Mesendoderm (in vitro differentiated cells): ENCODE measurements at regions not wholly inside any gene's neighbourhood (a gene's known extent, or its start where the extent isn't known, plus 50 kb on each side); places are given as distances from the start of the nearest gene placed in this dataset.

Experiments used
- DNase-seq: peaks from one replicate; pipeline ENCODE4 v3.0.0; 2013
- H2AK5ac ChIP-seq: 2 replicates; pipeline ENCODE4 v1.6.1; 2013; ENCODE audit warnings: low read length, inconsistent platforms
- H2BK120ac ChIP-seq: 2 replicates; pipeline ENCODE4 v1.6.1; 2013; ENCODE audit warnings: low read depth, mild to moderate bottlenecking, low read length, moderate library complexity, mixed read lengths
- H2BK15ac ChIP-seq: replicated peaks from 2 replicates; pipeline ENCODE4 v1.6.1; 2013; ENCODE audit warnings: low read depth, mild to moderate bottlenecking, moderate library complexity
- H2BK5ac ChIP-seq: 2 replicates; pipeline ENCODE4 v1.6.1; 2013; ENCODE audit warnings: low read length, inconsistent platforms
- H3K18ac ChIP-seq: 2 replicates; pipeline ENCODE4 v1.6.1; 2013; ENCODE audit warnings: mild to moderate bottlenecking, low read length, mixed read lengths
- H3K23ac ChIP-seq: one replicate; pipeline ENCODE4 v1.6.1; 2013; ENCODE audit warnings: low read length
- H3K27ac ChIP-seq: 2 replicates; pipeline ENCODE4 v1.5.1; 2013; ENCODE audit warnings: low read depth, mild to moderate bottlenecking, inconsistent platforms, low read length, moderate library complexity
- H3K27me3 ChIP-seq: 2 replicates; pipeline ENCODE4 v1.6.1; 2013; ENCODE audit warnings: low read length, control low read depth, mild to moderate bottlenecking, inconsistent platforms; ENCODE audit not compliant: insufficient read depth, poor library complexity
- H3K36me3 ChIP-seq: 2 replicates; pipeline ENCODE4 v1.6.1; 2013; ENCODE audit warnings: low read length, inconsistent platforms; ENCODE audit not compliant: control insufficient read depth, insufficient read depth
- H3K4ac ChIP-seq: one replicate; pipeline ENCODE4 v1.6.1; 2013; ENCODE audit warnings: low read depth, mild to moderate bottlenecking, low read length, moderate library complexity
- H3K4me1 ChIP-seq: 2 replicates; pipeline ENCODE4 v1.6.1; 2013; ENCODE audit warnings: low read depth, low read length, inconsistent platforms; ENCODE audit not compliant: control insufficient read depth
- H3K4me2 ChIP-seq: 2 replicates; pipeline ENCODE4 v1.6.1; 2013; ENCODE audit warnings: low read length
- H3K4me3 ChIP-seq: 2 replicates; pipeline ENCODE4 v1.5.1; 2013; ENCODE audit warnings: mild to moderate bottlenecking, low read length
- H3K56ac ChIP-seq: one replicate; pipeline ENCODE4 v1.6.1; 2013; ENCODE audit warnings: low read length
- H3K79me1 ChIP-seq: 2 replicates; pipeline ENCODE4 v1.6.1; 2013; ENCODE audit warnings: low read length, inconsistent platforms
- H3K79me2 ChIP-seq: 2 replicates; pipeline ENCODE4 v1.6.1; 2013; ENCODE audit warnings: mild to moderate bottlenecking, low read length; ENCODE audit not compliant: control insufficient read depth, insufficient read depth
- H3K9ac ChIP-seq: 2 replicates; pipeline ENCODE4 v1.6.1; 2013; ENCODE audit warnings: low read length, inconsistent platforms
- H4K5ac ChIP-seq: one replicate; pipeline ENCODE4 v1.6.1; 2013; ENCODE audit warnings: low read length
- H4K8ac ChIP-seq: one replicate; pipeline ENCODE4 v1.6.1; 2013; ENCODE audit warnings: low read depth, mild to moderate bottlenecking, control low read depth, low read length, moderate library complexity
- WGBS: extraction: QIAGEN DNeasy Blood & Tissue Kit; methylation state at CpG from one replicate; pipeline ENCODE4 v1.1.7; 2013; ENCODE audit warnings: low lambda C conversion rate, missing lambda C conversion rate; ENCODE audit not compliant: insufficient coverage; ENCODE audit errors: extremely low coverage; 5-methylcytosine and 5-hydroxymethylcytosine counted together

DNA sequence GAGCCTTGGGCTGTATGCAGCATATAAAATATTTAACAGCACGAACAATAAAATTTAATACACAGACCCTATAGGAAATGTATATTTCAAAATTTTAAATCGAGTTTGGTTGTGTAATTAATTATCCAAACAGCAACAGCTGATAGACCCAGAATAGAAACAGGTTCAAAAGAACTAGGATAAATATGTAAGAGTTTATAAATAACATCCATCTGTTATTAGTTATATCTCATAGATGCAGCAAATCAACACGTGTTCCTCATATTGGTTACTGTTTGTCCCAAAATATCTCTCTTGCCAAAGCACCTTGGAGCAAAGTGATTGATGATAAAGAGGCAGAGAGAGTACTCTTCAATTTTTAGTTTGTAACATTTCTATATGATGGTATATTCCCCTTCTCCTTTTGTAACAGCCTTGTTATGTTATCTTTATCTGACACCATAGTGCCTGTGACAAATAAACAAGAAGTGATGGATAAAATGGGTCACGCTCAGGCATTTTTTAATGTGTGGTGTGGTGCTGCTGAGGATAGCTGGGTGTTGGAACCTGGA lies 260.6 kb upstream of the NBEA start:
- H3K4me1 ChIP-seq: no peaks in the 10 kb centered on the region
- H3K4me3 ChIP-seq: no peak overlapping the region
- H4K5ac ChIP-seq: no peak overlapping the region
- WGBS: no CpG with 5 or more reads among the region's 4 CpGs
- H2BK15ac ChIP-seq: no peak overlapping the region
- DNase-seq: no peak
- H2BK120ac ChIP-seq: no peak overlapping the region
- H2AK5ac ChIP-seq: no peak overlapping the region
- no peak overlapping the region for H3K4me2 ChIP-seq
- H2BK5ac ChIP-seq: no peak overlapping the region
- H3K79me1 ChIP-seq: no peaks in the 10 kb centered on the region
- H3K27ac ChIP-seq: no peak overlapping the region
- no peaks in the 10 kb centered on the region for H3K79me2 ChIP-seq
- no peak overlapping the region for H3K4ac ChIP-seq
- H3K36me3 ChIP-seq: no peaks in the 10 kb centered on the region
- no peak overlapping the region for H3K9ac ChIP-seq
- H3K23ac ChIP-seq: no peak overlapping the region
- no peak overlapping the region for H3K56ac ChIP-seq
- H4K8ac ChIP-seq: no peak overlapping the region
- no peaks in the 10 kb centered on the region for H3K27me3 ChIP-seq
- H3K18ac ChIP-seq: no peak overlapping the region

DNA sequence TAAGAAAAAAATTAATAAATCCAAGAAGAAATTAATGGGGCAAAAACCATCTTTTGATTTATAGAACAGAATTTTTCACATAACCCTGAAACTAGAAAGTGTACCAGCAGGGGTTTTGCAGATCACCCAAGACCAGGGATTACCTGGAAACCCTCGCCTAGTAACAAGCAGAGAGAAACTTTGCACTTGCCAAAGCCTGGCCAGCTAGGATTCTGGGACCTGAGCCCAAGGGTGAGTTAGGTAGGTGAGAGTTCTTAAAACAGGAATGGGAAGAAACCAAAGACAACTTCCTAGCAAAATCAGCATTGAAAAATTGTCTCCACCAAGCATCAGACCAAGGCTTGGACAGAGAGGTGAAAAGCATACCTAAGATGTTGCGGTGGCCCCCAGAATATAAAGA lies 247.0 kb upstream of the NBEA start:
- Histone ChIP-seq H4K5ac (no peak overlapping the region), H3K9ac (no peak overlapping the region), H3K18ac (no peak overlapping the region), H2AK5ac (no peak overlapping the region), H3K27me3 (no peaks in the 10 kb centered on the region), H2BK5ac (no peak overlapping the region), H3K4ac (no peak overlapping the region), H3K4me3 (no peak overlapping the region), H2BK15ac (no peak overlapping the region), H3K23ac (no peak overlapping the region), H3K36me3 (no peaks in the 10 kb centered on the region), H3K4me2 (no peak overlapping the region), H3K56ac (no peak overlapping the region), H2BK120ac (no peak overlapping the region), H4K8ac (no peak overlapping the region), H3K4me1 (no peaks in the 10 kb centered on the region), H3K27ac (no peak overlapping the region), H3K79me2 (no peaks in the 10 kb centered on the region), H3K79me1 (no peaks in the 10 kb centered on the region)
- no CpG with 5 or more reads among the region's 2 CpGs for WGBS
- DNase-seq: no peak

DNA sequence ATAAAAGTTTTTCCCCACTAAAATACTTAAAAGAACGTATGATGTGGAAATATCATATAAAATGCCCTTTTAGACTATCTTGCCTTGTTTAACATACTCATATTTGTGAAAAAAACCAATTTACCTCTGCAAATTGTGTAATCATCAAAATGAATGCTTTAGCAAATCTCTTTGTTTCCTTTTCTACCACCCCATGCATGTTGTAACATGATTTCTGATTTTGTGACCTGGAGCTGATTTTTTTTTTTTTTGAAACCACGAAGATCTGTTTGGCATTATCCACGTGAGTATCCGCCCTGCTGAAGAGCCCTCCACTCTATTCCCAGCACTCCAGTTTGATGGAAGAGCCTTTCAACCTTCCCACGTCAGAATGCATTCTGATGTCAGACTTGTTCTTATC lies 245.8 kb upstream of the NBEA start:
- Histone ChIP-seq H3K56ac (no peak overlapping the region), H3K4me2 (no peak overlapping the region), H4K8ac (no peak overlapping the region), H3K27me3 (no peaks in the 10 kb centered on the region), H4K5ac (no peak overlapping the region), H3K18ac (no peak overlapping the region), H3K23ac (no peak overlapping the region), H3K27ac (no peak overlapping the region), H2AK5ac (no peak overlapping the region), H3K79me1 (no peaks in the 10 kb centered on the region), H3K79me2 (no peaks in the 10 kb centered on the region), H2BK5ac (no peak overlapping the region), H3K4me1 (no peaks in the 10 kb centered on the region), H2BK120ac (no peak overlapping the region), H2BK15ac (no peak overlapping the region), H3K4me3 (no peak overlapping the region), H3K36me3 (no peaks in the 10 kb centered on the region), H3K4ac (no peak overlapping the region), H3K9ac (no peak overlapping the region)
- DNase-seq: no peak
- no CpG with 5 or more reads among the region's 5 CpGs for WGBS

DNA sequence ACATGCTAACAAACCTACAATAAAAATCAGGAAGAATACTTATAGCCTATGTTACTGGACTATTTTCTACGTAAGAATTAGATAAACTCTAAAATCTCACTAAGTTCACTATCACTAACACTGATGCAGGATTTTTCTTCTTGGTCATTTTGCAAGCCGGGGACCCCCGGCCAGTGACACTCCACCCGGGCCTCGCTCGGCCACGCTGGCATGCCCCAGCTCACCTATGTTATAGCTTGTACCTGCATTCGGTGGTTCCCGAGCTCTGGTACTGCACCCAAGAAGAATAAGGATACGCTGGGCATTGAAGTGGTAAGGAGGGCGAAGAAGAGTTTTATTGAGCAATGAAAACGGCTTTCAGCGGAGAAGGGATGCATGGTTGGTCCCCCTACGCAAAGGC lies 245.3 kb upstream of the NBEA start:
- DNase-seq: no peak
- no peak overlapping the region for H2BK5ac ChIP-seq
- H3K23ac ChIP-seq: no peak overlapping the region
- no peaks in the 10 kb centered on the region for H3K4me1 ChIP-seq
- H3K27me3 ChIP-seq: no peaks in the 10 kb centered on the region
- no peak overlapping the region for H2AK5ac ChIP-seq
- no peak overlapping the region for H3K4me3 ChIP-seq
- no peaks in the 10 kb centered on the region for H3K36me3 ChIP-seq
- no peak overlapping the region for H3K56ac ChIP-seq
- no peaks in the 10 kb centered on the region for H3K79me2 ChIP-seq
- H3K79me1 ChIP-seq: no peaks in the 10 kb centered on the region
- no CpG with 5 or more reads among the region's 14 CpGs for WGBS
- no peak overlapping the region for H2BK15ac ChIP-seq
- H4K5ac ChIP-seq: no peak overlapping the region
- H3K18ac ChIP-seq: no peak overlapping the region
- no peak overlapping the region for H3K27ac ChIP-seq
- H3K9ac ChIP-seq: no peak overlapping the region
- no peak overlapping the region for H3K4ac ChIP-seq
- H4K8ac ChIP-seq: no peak overlapping the region
- no peak overlapping the region for H2BK120ac ChIP-seq
- no peak overlapping the region for H3K4me2 ChIP-seq

DNA sequence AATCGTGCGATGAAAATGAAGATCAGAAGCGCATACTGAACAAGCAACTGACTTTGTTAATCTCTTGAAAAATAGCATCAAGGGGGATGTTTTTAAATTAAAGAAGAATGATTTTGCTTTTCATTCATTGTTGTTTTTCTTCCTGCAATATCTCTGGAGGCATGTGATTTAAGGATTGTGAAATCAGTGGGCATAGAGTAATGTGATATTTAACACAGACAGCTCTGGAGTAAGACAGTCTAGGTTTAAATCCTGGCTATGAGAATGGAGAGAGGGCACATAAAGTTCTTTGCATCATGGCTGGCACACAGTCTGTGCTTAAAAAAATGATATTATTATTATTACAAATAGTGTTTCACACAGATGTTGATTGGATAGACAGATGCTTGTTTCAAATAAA lies 243.1 kb upstream of the NBEA start:
- WGBS: no CpG with 5 or more reads among the region's 3 CpGs
- no peak overlapping the region for H3K27ac ChIP-seq

DNA sequence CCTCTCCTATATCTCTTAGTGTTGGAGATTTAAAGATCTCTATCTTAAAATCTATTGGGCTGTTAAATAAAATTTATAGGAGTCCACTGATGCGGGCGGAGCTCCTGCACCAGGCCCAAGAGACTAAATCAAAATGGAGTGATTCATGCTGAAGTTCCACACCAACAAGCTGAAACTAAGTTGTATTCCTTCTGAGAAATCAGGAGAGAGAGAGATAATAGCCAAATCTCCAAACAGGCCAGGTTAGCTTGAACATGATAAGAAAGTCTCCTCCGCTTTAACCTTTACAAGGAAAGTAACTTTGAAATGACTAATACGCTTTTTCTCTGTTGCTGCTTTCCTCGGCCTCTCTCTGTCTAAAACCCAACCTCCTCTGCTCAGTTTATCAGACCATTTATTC lies 241.9 kb upstream of the NBEA start:
- no peak overlapping the region for H4K5ac ChIP-seq
- H3K18ac ChIP-seq: no peak overlapping the region
- no peaks in the 10 kb centered on the region for H3K4me1 ChIP-seq
- H2BK5ac ChIP-seq: no peak overlapping the region
- H3K79me2 ChIP-seq: no peaks in the 10 kb centered on the region
- H2BK15ac ChIP-seq: no peak overlapping the region
- no peak overlapping the region for H3K4me2 ChIP-seq
- H3K56ac ChIP-seq: no peak overlapping the region
- H4K8ac ChIP-seq: no peak overlapping the region
- no peaks in the 10 kb centered on the region for H3K36me3 ChIP-seq
- no peak overlapping the region for H3K4me3 ChIP-seq
- no peaks in the 10 kb centered on the region for H3K79me1 ChIP-seq
- H2BK120ac ChIP-seq: no peak overlapping the region
- no peak overlapping the region for H3K23ac ChIP-seq
- H3K4ac ChIP-seq: no peak overlapping the region
- no peaks in the 10 kb centered on the region for H3K27me3 ChIP-seq
- no peak overlapping the region for H3K27ac ChIP-seq
- DNase-seq: no peak
- WGBS: no CpG with 5 or more reads among the region's 5 CpGs
- no peak overlapping the region for H2AK5ac ChIP-seq
- H3K9ac ChIP-seq: no peak overlapping the region

More for the DNA sequence above, 243.1 kb upstream of the NBEA start:
- H2BK15ac ChIP-seq: no peak overlapping the region
- no peak overlapping the region for H3K4ac ChIP-seq
- H3K4me3 ChIP-seq: no peak overlapping the region
- H3K9ac ChIP-seq: no peak overlapping the region
- H3K79me1 ChIP-seq: no peaks in the 10 kb centered on the region
- H3K23ac ChIP-seq: no peak overlapping the region
- DNase-seq: no peak
- no peaks in the 10 kb centered on the region for H3K79me2 ChIP-seq
- no peaks in the 10 kb centered on the region for H3K4me1 ChIP-seq
- H2BK120ac ChIP-seq: no peak overlapping the region
- no peaks in the 10 kb centered on the region for H3K36me3 ChIP-seq
- no peaks in the 10 kb centered on the region for H3K27me3 ChIP-seq
- no peak overlapping the region for H2AK5ac ChIP-seq
- H3K18ac ChIP-seq: no peak overlapping the region
- H3K56ac ChIP-seq: no peak overlapping the region
- no peak overlapping the region for H2BK5ac ChIP-seq
- no peak overlapping the region for H4K5ac ChIP-seq
- no peak overlapping the region for H4K8ac ChIP-seq
- H3K4me2 ChIP-seq: no peak overlapping the region
